MM.1S (cell line): ENCODE measurements at regions not wholly inside any gene's neighbourhood (a gene's known extent, or its start where the extent isn't known, plus 50 kb on each side); places are given as distances from the start of the nearest gene placed in this dataset.

Experiments
- EZH2 ChIP-seq: fragments of 300-600 bp; sonication (generic); optimal IDR thresholded peaks from 2 replicates; pipeline ENCODE3; 2017; ENCODE audit warnings: low read depth, mild to moderate bottlenecking, antibody characterized with exemption, low read length, mixed read lengths
- TF ChIP-seq, protein P1 (sequence below): fragments of 300-600 bp; sonication (generic); IDR thresholded peaks from 2 replicates; pipeline ENCODE4 v1.5.1; 2016; ENCODE audit warnings: antibody characterized with exemption, low read length, mixed read lengths

DNA sequence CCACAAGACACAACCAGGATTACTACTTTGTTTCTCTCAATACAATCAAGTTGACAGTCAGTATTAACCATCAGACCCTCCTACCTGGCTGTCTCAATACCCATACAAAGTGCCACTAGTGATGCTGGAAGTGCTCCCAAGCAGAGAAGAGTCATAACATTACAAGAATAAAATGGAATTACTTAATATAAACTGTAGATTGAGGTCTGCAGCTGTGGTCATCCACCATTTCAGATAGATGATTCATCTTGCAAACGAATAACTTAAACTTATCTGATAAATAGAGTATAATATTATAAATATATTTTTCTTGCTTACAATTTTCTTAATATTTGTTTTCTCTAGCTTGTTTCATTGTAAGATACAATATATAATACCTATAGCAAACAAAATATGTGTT lies 1034.2 kb upstream of the PCDH10 start:
- TF ChIP-seq, protein P1, sequence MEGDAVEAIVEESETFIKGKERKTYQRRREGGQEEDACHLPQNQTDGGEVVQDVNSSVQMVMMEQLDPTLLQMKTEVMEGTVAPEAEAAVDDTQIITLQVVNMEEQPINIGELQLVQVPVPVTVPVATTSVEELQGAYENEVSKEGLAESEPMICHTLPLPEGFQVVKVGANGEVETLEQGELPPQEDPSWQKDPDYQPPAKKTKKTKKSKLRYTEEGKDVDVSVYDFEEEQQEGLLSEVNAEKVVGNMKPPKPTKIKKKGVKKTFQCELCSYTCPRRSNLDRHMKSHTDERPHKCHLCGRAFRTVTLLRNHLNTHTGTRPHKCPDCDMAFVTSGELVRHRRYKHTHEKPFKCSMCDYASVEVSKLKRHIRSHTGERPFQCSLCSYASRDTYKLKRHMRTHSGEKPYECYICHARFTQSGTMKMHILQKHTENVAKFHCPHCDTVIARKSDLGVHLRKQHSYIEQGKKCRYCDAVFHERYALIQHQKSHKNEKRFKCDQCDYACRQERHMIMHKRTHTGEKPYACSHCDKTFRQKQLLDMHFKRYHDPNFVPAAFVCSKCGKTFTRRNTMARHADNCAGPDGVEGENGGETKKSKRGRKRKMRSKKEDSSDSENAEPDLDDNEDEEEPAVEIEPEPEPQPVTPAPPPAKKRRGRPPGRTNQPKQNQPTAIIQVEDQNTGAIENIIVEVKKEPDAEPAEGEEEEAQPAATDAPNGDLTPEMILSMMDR: no peak
- no peak for TF ChIP-seq EZH2
